ENCODE measurements at regions not wholly inside any gene's neighbourhood (a gene's known extent, or its start where the extent isn't known, plus 50 kb on each side); places are given as distances from the start of the nearest gene placed in this dataset.
A peak's percentile ranks its signal among the peaks of the same experiment; 100 is the strongest.

GRCh38 chr12:43117226-43117930 is 434.6 kb downstream of the ADAMTS20 start:
- no peak for DNase-seq (ENCODE audit: low spot score)

GRCh38 chr12:43115441-43116160 is 436.4 kb downstream of the ADAMTS20 start:
- no peak for DNase-seq (ENCODE audit: low spot score)

GRCh38 chr12:43114316-43114715 is 437.7 kb downstream of the ADAMTS20 start:
- DNase-seq (ENCODE audit: low spot score), result no peak

- DNase-seq (ENCODE audit: low spot score), result no peak
Observed at GRCh38 chr12:43113616-43114015, 438.4 kb downstream of the ADAMTS20 start.

- DNase-seq (ENCODE audit: low spot score), result peak; percentile 3
Observed at GRCh38 chr12:43113135-43113534, 438.9 kb downstream of the ADAMTS20 start.

GRCh38 chr12:43112101-43112920 is 439.7 kb downstream of the ADAMTS20 start:
- DNase-seq (ENCODE audit: low spot score), result no peak

GRCh38 chr12:43111608-43112007 is 440.4 kb downstream of the ADAMTS20 start:
- DNase-seq (ENCODE audit: low spot score), result no peak

GRCh38 chr12:43109631-43110345 is 442.2 kb downstream of the ADAMTS20 start:
- DNase-seq (ENCODE audit: low spot score), result no peak

- no peak for DNase-seq (ENCODE audit: low spot score)
Observed at GRCh38 chr12:43108656-43109055, 443.3 kb downstream of the ADAMTS20 start.

GRCh38 chr12:43107026-43107775 is 444.8 kb downstream of the ADAMTS20 start:
- no peak for DNase-seq (ENCODE audit: low spot score)

GRCh38 chr12:43106355-43106754 is 445.6 kb downstream of the ADAMTS20 start:
- DNase-seq (ENCODE audit: low spot score), result no peak

- DNase-seq (ENCODE audit: low spot score), result no peak
Observed at GRCh38 chr12:43105426-43105981, 446.5 kb downstream of the ADAMTS20 start.

- DNase-seq (ENCODE audit: low spot score), result no peak
Observed at GRCh38 chr12:43104494-43104893, 447.5 kb downstream of the ADAMTS20 start.

- no peak for DNase-seq (ENCODE audit: low spot score)
Observed at GRCh38 chr12:43103866-43104265, 448.1 kb downstream of the ADAMTS20 start.

GRCh38 chr12:43102546-43103264 is 449.3 kb downstream of the ADAMTS20 start:
- no peak for DNase-seq (ENCODE audit: low spot score)

GRCh38 chr12:43100231-43100630 is 451.8 kb downstream of the ADAMTS20 start:
- DNase-seq (ENCODE audit: low spot score), result no peak

- no peak for DNase-seq (ENCODE audit: low spot score)
Observed at GRCh38 chr12:43099691-43100163, 452.3 kb downstream of the ADAMTS20 start.

GRCh38 chr12:43098766-43099550 is 453.0 kb downstream of the ADAMTS20 start:
- DNase-seq (ENCODE audit: low spot score), result no peak

GRCh38 chr12:43098071-43098470 is 453.9 kb downstream of the ADAMTS20 start:
- no peak for DNase-seq (ENCODE audit: low spot score)
